HFFc6 (cell line): ENCODE measurements at regions not wholly inside any gene's neighbourhood (a gene's known extent, or its start where the extent isn't known, plus 50 kb on each side); places are given as distances from the start of the nearest gene placed in this dataset.

ENCODE experiments used
- DNase-seq: peaks from one replicate; pipeline ENCODE4 v3.0.0-alpha.2; 2018
- H3K27ac Mint-ChIP-seq: 2 replicates; pipeline ENCODE4 v1.8.0; 2020; ENCODE audit warnings: mild to moderate bottlenecking, mixed read lengths
- H3K27me3 Mint-ChIP-seq: 2 replicates; pipeline ENCODE4 v1.8.0; 2021; ENCODE audit warnings: mild to moderate bottlenecking, moderate library complexity, mixed read lengths; ENCODE audit not compliant: insufficient read depth
- H3K36me3 Mint-ChIP-seq: 2 replicates; pipeline ENCODE4 v1.8.0; 2021; ENCODE audit warnings: low read depth, mixed read lengths
- H3K4me1 Mint-ChIP-seq: 2 replicates; pipeline ENCODE4 v1.8.0; 2020; ENCODE audit warnings: low read depth, mixed read lengths
- H3K4me3 Mint-ChIP-seq: 2 replicates; pipeline ENCODE4 v1.8.0; 2020; ENCODE audit warnings: mild to moderate bottlenecking, moderate library complexity, mixed read lengths
- H3K9me3 Mint-ChIP-seq: 2 replicates; pipeline ENCODE4 v1.8.0; 2020; ENCODE audit warnings: mild to moderate bottlenecking, mixed read lengths
- CTCF ChIP-seq: fragments of 200-600 bp; sonication (generic); IDR thresholded peaks from 2 replicates; pipeline ENCODE4 v1.5.0; 2021; ENCODE audit warnings: antibody characterized with exemption, mild to moderate bottlenecking

GRCh38 chr5:174982485-174982884 lies 258.1 kb downstream of the MSX2 start:
- H3K9me3 Mint-ChIP-seq: peaks cover 56% of the 10 kb centered on the region
- no peak overlapping the region for H3K4me3 Mint-ChIP-seq
- TF ChIP-seq CTCF: no peak
- no peak for DNase-seq
- H3K27ac Mint-ChIP-seq: no peak overlapping the region
- H3K36me3 Mint-ChIP-seq: no peaks in the 10 kb centered on the region
- H3K4me1 Mint-ChIP-seq: no peaks in the 10 kb centered on the region
- no peaks in the 10 kb centered on the region; the same call in 1 of the 2 replicates for H3K27me3 Mint-ChIP-seq

GRCh38 chr5:174981416-174981815 lies 257.0 kb downstream of the MSX2 start:
- no peaks in the 10 kb centered on the region for H3K4me1 Mint-ChIP-seq
- H3K27me3 Mint-ChIP-seq: no peaks in the 10 kb centered on the region; the same call in 1 of the 2 replicates
- no peak overlapping the region for H3K27ac Mint-ChIP-seq
- H3K9me3 Mint-ChIP-seq: peaks cover 54% of the 10 kb centered on the region
- no peak overlapping the region for H3K4me3 Mint-ChIP-seq
- no peaks in the 10 kb centered on the region for H3K36me3 Mint-ChIP-seq
- DNase-seq: no peak
- no peak for TF ChIP-seq CTCF

- no peak overlapping the region for H3K4me3 Mint-ChIP-seq
- no peaks in the 10 kb centered on the region; the same call in 1 of the 2 replicates for H3K27me3 Mint-ChIP-seq
- no peak overlapping the region for H3K27ac Mint-ChIP-seq
- no peak for TF ChIP-seq CTCF
- H3K9me3 Mint-ChIP-seq: peaks cover 55% of the 10 kb centered on the region
- H3K4me1 Mint-ChIP-seq: no peaks in the 10 kb centered on the region
- H3K36me3 Mint-ChIP-seq: no peaks in the 10 kb centered on the region
- DNase-seq: no peak
Measured at GRCh38 chr5:174980952-174981351, 256.6 kb downstream of the MSX2 start.

GRCh38 chr5:174972291-174972690 lies 247.9 kb downstream of the MSX2 start:
- peaks cover 3% of the 10 kb centered on the region; the same call in 1 of the 2 replicates for H3K27me3 Mint-ChIP-seq
- no peak for TF ChIP-seq CTCF
- no peaks in the 10 kb centered on the region for H3K4me1 Mint-ChIP-seq
- H3K27ac Mint-ChIP-seq: no peak overlapping the region
- no peak overlapping the region for H3K4me3 Mint-ChIP-seq
- H3K36me3 Mint-ChIP-seq: no peaks in the 10 kb centered on the region
- DNase-seq: no peak
- H3K9me3 Mint-ChIP-seq: peaks cover 53% of the 10 kb centered on the region

GRCh38 chr5:174971210-174971609 lies 246.8 kb downstream of the MSX2 start:
- Mint-ChIP-seq H3K4me3 (no peak overlapping the region), H3K36me3 (no peaks in the 10 kb centered on the region), H3K9me3 (peaks cover 57% of the 10 kb centered on the region), H3K4me1 (no peaks in the 10 kb centered on the region), H3K27ac (no peak overlapping the region), H3K27me3 (peaks cover 3% of the 10 kb centered on the region; the same call in 1 of the 2 replicates)
- no peak for TF ChIP-seq CTCF
- DNase-seq: no peak

- H3K27me3 Mint-ChIP-seq: peaks cover 3% of the 10 kb centered on the region; the same call in 1 of the 2 replicates
- no peaks in the 10 kb centered on the region for H3K4me1 Mint-ChIP-seq
- peaks cover 61% of the 10 kb centered on the region for H3K9me3 Mint-ChIP-seq
- no peak overlapping the region for H3K27ac Mint-ChIP-seq
- TF ChIP-seq CTCF: no peak
- H3K4me3 Mint-ChIP-seq: no peak overlapping the region
- no peak for DNase-seq
- H3K36me3 Mint-ChIP-seq: no peaks in the 10 kb centered on the region
Measured at GRCh38 chr5:174970502-174970901, 246.1 kb downstream of the MSX2 start.
